Neural cell (in vitro differentiated cells): ENCODE measurements at regions not wholly inside any gene's neighbourhood (a gene's known extent, or its start where the extent isn't known, plus 50 kb on each side); places are given as distances from the start of the nearest gene placed in this dataset.

Source experiments
- H2AFZ ChIP-seq: fragments of 200-600, 300-800 bp; sonication (generic), shearing (Covaris generic); 2 replicates; pipeline ENCODE4 v1.6.0; 2014; ENCODE audit warnings: low read depth, mild to moderate bottlenecking, antibody characterized with exemption, low read length, moderate library complexity
- H3F3A ChIP-seq: fragments of 200-600 bp; shearing (Covaris generic); 2 replicates; pipeline ENCODE4 v1.6.1; 2016; ENCODE audit warnings: mild to moderate bottlenecking, moderate library complexity, mixed read lengths, antibody characterized with exemption, low read length; ENCODE audit not compliant: insufficient read depth, poor library complexity, severe bottlenecking
- H3K27ac ChIP-seq: fragments of 200-600, 300-800 bp; sonication (generic), shearing (Covaris generic); 2 replicates; pipeline ENCODE4 v1.5.1; 2014; ENCODE audit warnings: mild to moderate bottlenecking, low read length, moderate library complexity
- H3K27me3 ChIP-seq: fragments of 300-800, 200-600 bp; sonication (generic), shearing (Covaris generic); 2 replicates; pipeline ENCODE4 v1.6.0; 2014; ENCODE audit warnings: mild to moderate bottlenecking, low read depth, low read length, moderate library complexity; ENCODE audit not compliant: insufficient read depth
- H3K36me3 ChIP-seq: fragments of 300-800, 200-600 bp; sonication (generic), shearing (Covaris generic); 2 replicates; pipeline ENCODE4 v1.5.1; 2014; ENCODE audit warnings: mild to moderate bottlenecking, antibody characterized with exemption, low read length, moderate library complexity; ENCODE audit not compliant: insufficient read depth
- H3K4me2 ChIP-seq: fragments of 300-800, 200-600 bp; sonication (generic), shearing (Covaris generic); 2 replicates; pipeline ENCODE4 v1.6.0; 2014; ENCODE audit warnings: mild to moderate bottlenecking, low read length
- H3K4me3 ChIP-seq: fragments of 300-800, 200-600 bp; sonication (generic), shearing (Covaris generic); 2 replicates; pipeline ENCODE4 v1.5.1; 2014; ENCODE audit warnings: mild to moderate bottlenecking, low read length, moderate library complexity
- H3K79me2 ChIP-seq: fragments of 200-600 bp; shearing (Covaris generic); replicated peaks from 2 replicates; pipeline ENCODE4 v1.6.0; 2014; ENCODE audit warnings: mild to moderate bottlenecking, low read length, moderate library complexity; ENCODE audit not compliant: insufficient read depth
- H3K9ac ChIP-seq: fragments of 300-800, 200-600 bp; sonication (generic), shearing (Covaris generic); 2 replicates; pipeline ENCODE4 v1.6.1; 2016; ENCODE audit warnings: mild to moderate bottlenecking, low read length, mixed read lengths
- H3K9me2 ChIP-seq: fragments of 200-600 bp; shearing (Covaris generic); 2 replicates; pipeline ENCODE4 v1.6.1; 2016; ENCODE audit warnings: mild to moderate bottlenecking, low read length, mixed read lengths; ENCODE audit not compliant: insufficient read depth
- H3K9me3 ChIP-seq: fragments of 200-600, 300-800 bp; sonication (generic), shearing (Covaris generic); 2 replicates; pipeline ENCODE4 v1.6.1; 2016; ENCODE audit warnings: mild to moderate bottlenecking, mixed run types, low read length, moderate library complexity, mixed read lengths
- H4K20me1 ChIP-seq: fragments of 200-600 bp; shearing (Covaris generic); 2 replicates; pipeline ENCODE4 v1.6.1; 2016; ENCODE audit warnings: mild to moderate bottlenecking, mixed run types; ENCODE audit not compliant: insufficient read depth
- EP300 ChIP-seq: fragments of 450-650 bp; conservative IDR thresholded peaks from 2 replicates; pipeline ENCODE4 v1.6.1; 2014; ENCODE audit warnings: antibody characterized with exemption, mild to moderate bottlenecking, moderate library complexity; ENCODE audit not compliant: poor library complexity, severe bottlenecking
- EZH2 ChIP-seq: fragments of 200-600, 300-800 bp; shearing (Covaris generic), sonication (generic); IDR thresholded peaks from 2 replicates; pipeline ENCODE4 v1.6.1; 2014; ENCODE audit warnings: antibody characterized with exemption, low read length, borderline replicate concordance, mild to moderate bottlenecking; ENCODE audit not compliant: insufficient read depth, poor library complexity, severe bottlenecking
- MXI1 ChIP-seq: fragments of 450-650 bp; conservative IDR thresholded peaks from 2 replicates; pipeline ENCODE4 v1.6.1; 2014; ENCODE audit warnings: antibody characterized with exemption, mild to moderate bottlenecking; ENCODE audit not compliant: poor library complexity, severe bottlenecking
- POLR2AphosphoS5 ChIP-seq: IDR thresholded peaks from 2 replicates; pipeline ENCODE4 v1.6.1; 2012
- RAD21 ChIP-seq: fragments of 450-650 bp; conservative IDR thresholded peaks from 2 replicates; pipeline ENCODE4 v1.6.1; 2014; ENCODE audit warnings: antibody characterized with exemption, mild to moderate bottlenecking, moderate library complexity
- SMC3 ChIP-seq: fragments of 450-650 bp; conservative IDR thresholded peaks from 2 replicates; pipeline ENCODE4 v1.6.1; 2014; ENCODE audit warnings: antibody characterized with exemption, mild to moderate bottlenecking, moderate library complexity; ENCODE audit not compliant: poor library complexity
- TAF1 ChIP-seq: IDR thresholded peaks from 2 replicates; pipeline ENCODE4 v1.6.1; 2012; ENCODE audit warnings: low read depth
- TF ChIP-seq, protein P1 (sequence below): IDR thresholded peaks from 2 replicates; pipeline ENCODE4 v1.6.1; 2012; ENCODE audit warnings: borderline replicate concordance
- TF ChIP-seq, protein P2 (sequence below): fragments of 450-650 bp; IDR thresholded peaks from 2 replicates; pipeline ENCODE4 v1.5.1; 2014; ENCODE audit warnings: antibody characterized with exemption, mild to moderate bottlenecking, moderate library complexity; ENCODE audit not compliant: poor library complexity, severe bottlenecking

DNA sequence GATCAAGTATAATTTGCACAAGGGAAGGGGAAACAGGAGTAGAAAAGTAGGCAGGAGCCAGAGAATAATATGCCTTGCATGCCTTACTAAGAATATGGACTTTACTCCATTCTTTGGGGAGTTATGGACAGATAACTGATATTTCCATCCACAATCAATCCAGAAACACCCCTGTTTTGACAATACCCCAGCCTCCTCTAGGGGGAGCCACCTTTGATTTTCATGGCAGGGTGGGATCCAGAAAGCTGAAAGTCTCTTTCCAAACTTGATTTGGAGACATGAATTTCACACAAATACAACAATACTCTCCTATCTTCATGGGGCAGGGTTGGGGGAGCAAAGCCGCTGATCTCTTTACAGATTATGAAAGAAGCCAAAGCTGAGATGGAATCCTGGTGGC lies 404.1 kb downstream of the FOXA2 start:
- Histone ChIP-seq H3F3A (no peaks in the 10 kb centered on the region), H2AFZ (no peak overlapping the region), H3K4me2 (no peak overlapping the region), H3K9me3 (no peaks in the 10 kb centered on the region), H3K27ac (no peak overlapping the region), H3K36me3 (no peaks in the 10 kb centered on the region), H3K9me2 (no peaks in the 10 kb centered on the region), H3K9ac (no peak overlapping the region), H3K27me3 (no peaks in the 10 kb centered on the region), H4K20me1 (no peaks in the 10 kb centered on the region), H3K79me2 (no peaks in the 10 kb centered on the region), H3K4me3 (no peak overlapping the region)
- TF ChIP-seq RAD21, result no peak
- TF ChIP-seq, protein P1, sequence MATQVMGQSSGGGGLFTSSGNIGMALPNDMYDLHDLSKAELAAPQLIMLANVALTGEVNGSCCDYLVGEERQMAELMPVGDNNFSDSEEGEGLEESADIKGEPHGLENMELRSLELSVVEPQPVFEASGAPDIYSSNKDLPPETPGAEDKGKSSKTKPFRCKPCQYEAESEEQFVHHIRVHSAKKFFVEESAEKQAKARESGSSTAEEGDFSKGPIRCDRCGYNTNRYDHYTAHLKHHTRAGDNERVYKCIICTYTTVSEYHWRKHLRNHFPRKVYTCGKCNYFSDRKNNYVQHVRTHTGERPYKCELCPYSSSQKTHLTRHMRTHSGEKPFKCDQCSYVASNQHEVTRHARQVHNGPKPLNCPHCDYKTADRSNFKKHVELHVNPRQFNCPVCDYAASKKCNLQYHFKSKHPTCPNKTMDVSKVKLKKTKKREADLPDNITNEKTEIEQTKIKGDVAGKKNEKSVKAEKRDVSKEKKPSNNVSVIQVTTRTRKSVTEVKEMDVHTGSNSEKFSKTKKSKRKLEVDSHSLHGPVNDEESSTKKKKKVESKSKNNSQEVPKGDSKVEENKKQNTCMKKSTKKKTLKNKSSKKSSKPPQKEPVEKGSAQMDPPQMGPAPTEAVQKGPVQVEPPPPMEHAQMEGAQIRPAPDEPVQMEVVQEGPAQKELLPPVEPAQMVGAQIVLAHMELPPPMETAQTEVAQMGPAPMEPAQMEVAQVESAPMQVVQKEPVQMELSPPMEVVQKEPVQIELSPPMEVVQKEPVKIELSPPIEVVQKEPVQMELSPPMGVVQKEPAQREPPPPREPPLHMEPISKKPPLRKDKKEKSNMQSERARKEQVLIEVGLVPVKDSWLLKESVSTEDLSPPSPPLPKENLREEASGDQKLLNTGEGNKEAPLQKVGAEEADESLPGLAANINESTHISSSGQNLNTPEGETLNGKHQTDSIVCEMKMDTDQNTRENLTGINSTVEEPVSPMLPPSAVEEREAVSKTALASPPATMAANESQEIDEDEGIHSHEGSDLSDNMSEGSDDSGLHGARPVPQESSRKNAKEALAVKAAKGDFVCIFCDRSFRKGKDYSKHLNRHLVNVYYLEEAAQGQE, result no peak

DNA sequence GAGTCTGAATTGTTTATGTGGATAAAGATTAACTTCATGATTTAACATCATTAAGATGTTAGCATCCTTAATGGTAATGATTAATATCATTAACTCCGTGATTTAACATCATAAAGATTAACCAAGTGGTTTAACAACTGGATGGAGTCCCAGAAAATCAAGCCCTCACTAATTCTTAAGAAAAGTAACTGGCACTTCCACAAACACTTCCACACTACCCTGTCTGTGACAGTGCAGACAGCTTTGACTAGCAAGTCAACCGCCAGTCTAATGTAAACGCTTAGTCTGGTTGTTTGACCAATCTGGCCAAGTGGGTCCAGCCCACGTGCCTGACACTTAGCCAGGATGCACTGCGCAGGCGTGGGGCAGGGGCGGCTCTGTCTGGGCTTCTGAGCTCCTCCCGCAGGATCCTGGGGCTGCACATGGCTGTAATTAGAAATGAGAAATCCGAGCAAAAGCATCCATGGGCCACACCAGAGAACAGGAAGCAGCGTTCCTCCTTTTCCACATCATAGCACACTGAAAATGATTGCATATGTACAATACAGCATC lies 424.2 kb downstream of the FOXA2 start:
- Histone ChIP-seq H3K79me2 (no peaks in the 10 kb centered on the region), H3K4me2 (no peak overlapping the region), H4K20me1 (no peaks in the 10 kb centered on the region), H3K36me3 (no peaks in the 10 kb centered on the region), H2AFZ (no peak overlapping the region), H3K9ac (no peak overlapping the region), H3K9me2 (no peaks in the 10 kb centered on the region), H3K4me3 (no peak overlapping the region), H3F3A (no peaks in the 10 kb centered on the region), H3K27me3 (no peaks in the 10 kb centered on the region), H3K9me3 (no peaks in the 10 kb centered on the region), H3K27ac (no peak overlapping the region)
- no peak for TF ChIP-seq POLR2AphosphoS5
- no peak for TF ChIP-seq RAD21
- no peak for TF ChIP-seq MXI1
- no peak for TF ChIP-seq EZH2
- no peak for TF ChIP-seq TAF1
- TF ChIP-seq, protein P1, result no peak
- no peak for TF ChIP-seq EP300
- no peak for TF ChIP-seq SMC3
- TF ChIP-seq, protein P2, sequence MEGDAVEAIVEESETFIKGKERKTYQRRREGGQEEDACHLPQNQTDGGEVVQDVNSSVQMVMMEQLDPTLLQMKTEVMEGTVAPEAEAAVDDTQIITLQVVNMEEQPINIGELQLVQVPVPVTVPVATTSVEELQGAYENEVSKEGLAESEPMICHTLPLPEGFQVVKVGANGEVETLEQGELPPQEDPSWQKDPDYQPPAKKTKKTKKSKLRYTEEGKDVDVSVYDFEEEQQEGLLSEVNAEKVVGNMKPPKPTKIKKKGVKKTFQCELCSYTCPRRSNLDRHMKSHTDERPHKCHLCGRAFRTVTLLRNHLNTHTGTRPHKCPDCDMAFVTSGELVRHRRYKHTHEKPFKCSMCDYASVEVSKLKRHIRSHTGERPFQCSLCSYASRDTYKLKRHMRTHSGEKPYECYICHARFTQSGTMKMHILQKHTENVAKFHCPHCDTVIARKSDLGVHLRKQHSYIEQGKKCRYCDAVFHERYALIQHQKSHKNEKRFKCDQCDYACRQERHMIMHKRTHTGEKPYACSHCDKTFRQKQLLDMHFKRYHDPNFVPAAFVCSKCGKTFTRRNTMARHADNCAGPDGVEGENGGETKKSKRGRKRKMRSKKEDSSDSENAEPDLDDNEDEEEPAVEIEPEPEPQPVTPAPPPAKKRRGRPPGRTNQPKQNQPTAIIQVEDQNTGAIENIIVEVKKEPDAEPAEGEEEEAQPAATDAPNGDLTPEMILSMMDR, result no peak
